Lung (tissue), 11 donors: ENCODE measurements at regions not wholly inside any gene's neighbourhood (a gene's known extent, or its start where the extent isn't known, plus 50 kb on each side); places are given as distances from the start of the nearest gene placed in this dataset.

Experiments used
- ATAC-seq: fragments of 200-7000 bp; cut with Tn5 transposase; one replicate; pipeline ENCODE4 v1.9.1; 2020; ENCODE audit warnings: moderate number of reproducible peaks; ENCODE audit not compliant: insufficient read depth, low FRiP score
- DNase-seq, 3 donors: peaks; one replicate each; pipeline ENCODE4 v3.0.0-alpha.2; 2013 to 2017
- H3K27ac ChIP-seq, 2 donors: one replicate each; pipeline ENCODE4 v1.5.1; 2013; ENCODE audit warnings: mild to moderate bottlenecking in 2 of 2, moderate library complexity in 2 of 2, control low read depth in 1 of 2, inconsistent platforms in 1 of 2, low read depth in 1 of 2, low read length in 1 of 2
- H3K27me3 ChIP-seq, 3 donors: one replicate each; pipeline ENCODE4 v1.5.1; 2013; ENCODE audit warnings: low read length in 2 of 3; ENCODE audit not compliant: control insufficient read depth in 3 of 3, insufficient read depth in 3 of 3
- H3K36me3 ChIP-seq, 4 donors: one replicate each; pipeline ENCODE4 v1.5.1; 2013; ENCODE audit warnings: low read length in 4 of 4, mild to moderate bottlenecking in 1 of 4, moderate library complexity in 1 of 4; ENCODE audit not compliant: control insufficient read depth in 4 of 4, insufficient read depth in 4 of 4
- H3K4me1 ChIP-seq, 5 donors: one replicate each; pipeline ENCODE4 v1.5.1; 2013; ENCODE audit warnings: low read length in 5 of 5, mild to moderate bottlenecking in 2 of 5, moderate library complexity in 1 of 5; ENCODE audit not compliant: control insufficient read depth in 5 of 5, insufficient read depth in 5 of 5
- H3K4me3 ChIP-seq: one replicate; pipeline ENCODE4 v1.5.1; 2013; ENCODE audit warnings: mild to moderate bottlenecking, control low read depth, moderate library complexity
- H3K9ac ChIP-seq, 2 donors: one replicate each; pipeline ENCODE4 v1.5.1; 2013; ENCODE audit warnings: low read length in 2 of 2, control low read depth in 1 of 2; ENCODE audit not compliant: insufficient read depth in 1 of 2
- H3K9me3 ChIP-seq, 4 donors: one replicate each; pipeline ENCODE4 v1.5.1; 2013; ENCODE audit warnings: low read length in 3 of 4, mild to moderate bottlenecking in 1 of 4, moderate library complexity in 1 of 4; ENCODE audit not compliant: control insufficient read depth in 4 of 4, insufficient read depth in 3 of 4
- WGBS, 2 donors: extraction: QIAGEN DNeasy Blood & Tissue Kit; methylation state at CpG; one replicate each; pipeline ENCODE4 v1.1.7; 2013; 5-methylcytosine and 5-hydroxymethylcytosine counted together
- TF ChIP-seq, protein P1 (sequence below): IDR thresholded peaks from 2 replicates; pipeline ENCODE4 v1.5.1; 2012; ENCODE audit warnings: mild to moderate bottlenecking; ENCODE audit errors: control extremely low read depth, extremely low read depth
- donor health status: control.
- donor health status: control.
- donor health status: Bipolar disorder and iron deficiency.
- donor health status: healthy.
- donor health status: DM: yes; HTN: yes; CAD: no.

GRCh38 chr5:2902186-2902585 is 150.7 kb upstream of the IRX2 start:
- Histone ChIP-seq H3K36me3 (no peaks in the 10 kb centered on the region), H3K4me1 (no peaks in the 10 kb centered on the region), H3K9ac (no peak overlapping the region), H3K27me3 (no peaks in the 10 kb centered on the region), H3K4me3 (no peak overlapping the region), H3K9me3 (peaks cover 0 to 4% (median 0%) of the 10 kb centered on the region in 4 donors), H3K27ac (no peak overlapping the region)
- WGBS, 2 donors: 46 to 59% methylated on average over 5 of the region's 5 CpGs
- DNase-seq: no peak
- TF ChIP-seq, protein P1, sequence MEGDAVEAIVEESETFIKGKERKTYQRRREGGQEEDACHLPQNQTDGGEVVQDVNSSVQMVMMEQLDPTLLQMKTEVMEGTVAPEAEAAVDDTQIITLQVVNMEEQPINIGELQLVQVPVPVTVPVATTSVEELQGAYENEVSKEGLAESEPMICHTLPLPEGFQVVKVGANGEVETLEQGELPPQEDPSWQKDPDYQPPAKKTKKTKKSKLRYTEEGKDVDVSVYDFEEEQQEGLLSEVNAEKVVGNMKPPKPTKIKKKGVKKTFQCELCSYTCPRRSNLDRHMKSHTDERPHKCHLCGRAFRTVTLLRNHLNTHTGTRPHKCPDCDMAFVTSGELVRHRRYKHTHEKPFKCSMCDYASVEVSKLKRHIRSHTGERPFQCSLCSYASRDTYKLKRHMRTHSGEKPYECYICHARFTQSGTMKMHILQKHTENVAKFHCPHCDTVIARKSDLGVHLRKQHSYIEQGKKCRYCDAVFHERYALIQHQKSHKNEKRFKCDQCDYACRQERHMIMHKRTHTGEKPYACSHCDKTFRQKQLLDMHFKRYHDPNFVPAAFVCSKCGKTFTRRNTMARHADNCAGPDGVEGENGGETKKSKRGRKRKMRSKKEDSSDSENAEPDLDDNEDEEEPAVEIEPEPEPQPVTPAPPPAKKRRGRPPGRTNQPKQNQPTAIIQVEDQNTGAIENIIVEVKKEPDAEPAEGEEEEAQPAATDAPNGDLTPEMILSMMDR: no peak
- ATAC-seq: no peak

DNA sequence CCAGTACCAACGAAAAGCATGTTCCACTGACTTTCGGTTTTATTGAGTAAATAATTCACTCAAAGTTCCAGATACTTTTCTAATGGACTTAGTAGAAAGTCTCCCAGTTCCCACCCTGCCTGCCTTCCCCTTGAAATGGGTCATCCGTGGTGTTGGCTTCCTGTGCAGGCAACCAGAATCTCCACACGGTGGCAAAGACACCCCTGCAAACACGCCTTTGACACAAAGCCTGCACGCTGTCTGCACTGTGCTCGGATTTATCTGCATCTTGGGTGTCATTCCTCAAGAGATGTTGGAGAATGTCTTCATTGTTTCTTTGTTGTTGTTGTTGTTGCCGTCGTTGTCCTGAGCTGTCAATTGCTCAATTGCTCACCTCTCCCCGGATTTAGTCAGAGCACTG is 150.0 kb upstream of the IRX2 start:
- Histone ChIP-seq H3K4me1 (no peaks in the 10 kb centered on the region), H3K4me3 (no peak overlapping the region), H3K9ac (peak overlapping the region in 1 of 2 donors; percentile 25), H3K9me3 (peaks cover 0 to 7% (median 0%) of the 10 kb centered on the region in 4 donors), H3K27ac (no peak overlapping the region), H3K36me3 (no peaks in the 10 kb centered on the region), H3K27me3 (no peaks in the 10 kb centered on the region)
- TF ChIP-seq, protein P1: no peak
- ATAC-seq: no peak
- WGBS, 2 donors: 84% methylated on average over 10 of the region's 10 CpGs
- DNase-seq: no peak

DNA sequence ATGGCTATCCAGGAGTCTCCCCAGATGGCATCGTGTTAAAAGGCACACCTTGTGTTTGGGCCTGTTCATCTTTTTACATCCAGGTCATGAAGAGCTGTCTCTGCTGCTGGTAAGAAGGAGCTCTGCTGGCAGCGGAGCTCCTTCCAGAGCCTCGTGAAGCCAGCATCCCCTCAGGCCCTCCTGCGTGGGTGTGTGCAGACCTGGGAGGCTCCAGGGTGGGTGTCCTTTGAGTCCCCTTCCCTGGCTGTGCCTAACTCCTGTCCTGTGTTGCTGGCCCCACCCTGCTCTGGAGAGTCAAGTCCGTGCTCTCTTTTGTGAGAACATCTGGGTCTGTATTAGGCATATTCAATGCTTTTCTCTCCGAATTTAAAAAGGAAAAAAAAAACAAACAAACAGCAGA is 149.6 kb upstream of the IRX2 start:
- no peak for ATAC-seq
- Histone ChIP-seq H3K36me3 (no peaks in the 10 kb centered on the region), H3K9ac (no peak overlapping the region), H3K27ac (no peak overlapping the region), H3K9me3 (peaks cover 0 to 8% (median 0%) of the 10 kb centered on the region in 4 donors), H3K4me3 (no peak overlapping the region), H3K4me1 (no peaks in the 10 kb centered on the region), H3K27me3 (no peaks in the 10 kb centered on the region)
- WGBS, 2 donors: 75 to 84% methylated on average over 6 of the region's 6 CpGs
- DNase-seq: no peak
- TF ChIP-seq, protein P1: no peak

DNA sequence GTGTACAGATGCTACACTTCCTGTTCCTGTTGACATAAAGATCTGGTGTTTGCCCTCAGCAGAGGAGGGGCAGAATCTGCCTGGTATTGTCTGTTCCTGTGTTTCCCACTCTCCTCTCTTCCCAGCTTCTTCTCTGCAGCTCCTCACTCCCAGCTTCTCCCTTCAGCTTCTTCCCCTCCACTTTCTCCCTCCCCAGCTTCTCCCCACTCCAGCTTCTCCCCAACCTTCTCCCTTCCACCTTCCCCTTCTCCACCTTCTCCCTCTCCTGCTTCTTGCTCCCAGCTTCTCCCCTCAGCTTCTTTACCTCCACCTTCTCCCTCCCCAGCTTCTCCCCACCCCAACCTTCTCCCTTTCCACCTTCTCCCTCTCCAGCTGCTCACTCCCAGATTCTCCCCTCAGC is 148.9 kb upstream of the IRX2 start:
- Histone ChIP-seq H3K27me3 (no peaks in the 10 kb centered on the region), H3K9me3 (peaks cover 0 to 8% (median 0%) of the 10 kb centered on the region in 4 donors), H3K4me1 (no peaks in the 10 kb centered on the region), H3K27ac (no peak overlapping the region), H3K36me3 (no peaks in the 10 kb centered on the region), H3K9ac (no peak overlapping the region), H3K4me3 (no peak overlapping the region)
- TF ChIP-seq, protein P1: no peak
- no peak for ATAC-seq
- DNase-seq: no peak
